ENCODE measurements at regions not wholly inside any gene's neighbourhood (a gene's known extent, or its start where the extent isn't known, plus 50 kb on each side); places are given as distances from the start of the nearest gene placed in this dataset.

DNA sequence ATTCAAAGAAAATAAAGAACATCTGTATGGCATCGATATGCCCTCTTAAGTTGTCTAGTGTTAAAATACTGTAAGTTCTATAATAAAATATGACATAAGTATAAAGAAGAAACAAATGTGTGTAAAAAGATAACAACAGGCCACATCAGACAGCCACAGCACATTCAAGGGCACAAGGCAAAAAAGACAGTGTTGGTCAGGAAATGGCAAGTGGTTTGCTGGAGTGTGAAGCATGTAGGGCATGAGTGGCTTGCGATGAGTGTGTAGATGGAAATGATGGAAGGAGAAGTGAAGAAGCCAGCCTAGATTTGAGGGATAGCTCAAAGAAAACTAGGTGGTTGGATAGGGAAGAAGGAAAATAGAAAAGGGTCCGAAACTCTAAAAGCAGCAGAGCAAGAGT lies 341.6 kb downstream of the CRPPA start:
- Histone ChIP-seq H3K27me3 (no peaks in the 10 kb centered on the region), H3K9me3 (no peaks in the 10 kb centered on the region), H3K4me3 (no peak overlapping the region), H3K4me1 (peaks cover 11% of the 10 kb centered on the region), H3K27ac (no peak overlapping the region), H3K36me3 (no peaks in the 10 kb centered on the region)
- TF ChIP-seq POLR2A (IDR thresholded peaks at IDR 0.05) (no peak), POLR2AphosphoS5 (IDR thresholded peaks at IDR 0.05; ENCODE audit: insufficient read depth in 1 of 2, low read depth in 1 of 2) (no peak)
- TF ChIP-seq, protein P1, sequence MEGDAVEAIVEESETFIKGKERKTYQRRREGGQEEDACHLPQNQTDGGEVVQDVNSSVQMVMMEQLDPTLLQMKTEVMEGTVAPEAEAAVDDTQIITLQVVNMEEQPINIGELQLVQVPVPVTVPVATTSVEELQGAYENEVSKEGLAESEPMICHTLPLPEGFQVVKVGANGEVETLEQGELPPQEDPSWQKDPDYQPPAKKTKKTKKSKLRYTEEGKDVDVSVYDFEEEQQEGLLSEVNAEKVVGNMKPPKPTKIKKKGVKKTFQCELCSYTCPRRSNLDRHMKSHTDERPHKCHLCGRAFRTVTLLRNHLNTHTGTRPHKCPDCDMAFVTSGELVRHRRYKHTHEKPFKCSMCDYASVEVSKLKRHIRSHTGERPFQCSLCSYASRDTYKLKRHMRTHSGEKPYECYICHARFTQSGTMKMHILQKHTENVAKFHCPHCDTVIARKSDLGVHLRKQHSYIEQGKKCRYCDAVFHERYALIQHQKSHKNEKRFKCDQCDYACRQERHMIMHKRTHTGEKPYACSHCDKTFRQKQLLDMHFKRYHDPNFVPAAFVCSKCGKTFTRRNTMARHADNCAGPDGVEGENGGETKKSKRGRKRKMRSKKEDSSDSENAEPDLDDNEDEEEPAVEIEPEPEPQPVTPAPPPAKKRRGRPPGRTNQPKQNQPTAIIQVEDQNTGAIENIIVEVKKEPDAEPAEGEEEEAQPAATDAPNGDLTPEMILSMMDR (IDR thresholded peaks at IDR 0.05), result no peak
- no peak for DNase-seq (ENCODE audit: extremely low spot score in 2 of 2)
- intact Hi-C loops (cut with DNase I), result loop anchor here (10.0 kb wide), 2 partner anchors 485 to 775 kb away; no protein-coding TSS in a partner anchor

DNA sequence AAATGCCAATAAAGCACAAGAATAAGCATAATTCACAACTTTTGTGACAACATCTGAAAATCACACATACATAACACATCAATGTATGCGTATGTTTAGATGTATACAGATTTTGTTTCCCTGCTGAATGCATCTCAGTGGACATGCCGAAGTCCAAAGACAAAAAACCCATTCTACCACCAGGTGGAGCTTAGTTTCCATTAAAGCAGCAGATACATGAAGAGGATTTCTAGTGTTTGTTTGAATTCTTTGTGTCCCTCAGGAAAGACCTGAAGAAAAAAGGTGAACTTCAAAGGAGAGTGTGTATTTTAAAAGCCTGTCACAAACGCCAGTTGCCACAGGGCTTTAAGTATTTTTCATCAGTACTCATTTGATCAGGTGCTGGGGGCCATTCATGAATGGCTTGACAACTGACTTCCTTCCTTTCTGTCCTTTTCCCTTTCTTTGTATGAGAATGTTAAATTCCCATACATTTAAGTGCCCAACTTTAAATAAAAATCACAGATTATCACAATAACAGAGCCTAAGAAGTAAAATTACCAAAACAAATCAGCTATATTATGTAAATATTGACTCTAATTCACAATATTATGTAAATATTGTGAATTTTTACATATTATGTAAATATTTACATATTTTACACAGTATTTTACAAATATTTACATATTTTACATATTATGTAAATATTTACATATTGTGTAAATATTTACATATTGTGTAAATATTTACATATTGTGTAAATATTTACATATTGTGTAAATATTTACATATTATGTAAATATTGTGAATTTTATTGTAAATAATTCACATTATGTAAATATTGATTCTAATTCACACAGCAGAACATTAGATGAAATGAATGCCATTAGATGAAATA lies 343.0 kb downstream of the CRPPA start:
- Histone ChIP-seq H3K4me1 (no peaks in the 10 kb centered on the region), H3K4me3 (no peak overlapping the region), H3K9me3 (no peaks in the 10 kb centered on the region), H3K27me3 (no peaks in the 10 kb centered on the region), H3K27ac (no peak overlapping the region), H3K36me3 (no peaks in the 10 kb centered on the region)
- DNase-seq (ENCODE audit: extremely low spot score in 2 of 2), result no peak
- intact Hi-C loops (cut with DNase I), result loop anchor here (10.0 kb wide), 2 partner anchors 486 to 774 kb away; no protein-coding TSS in a partner anchor
- TF ChIP-seq, protein P1 (IDR thresholded peaks at IDR 0.05), result peak; percentile 38 to 56 (median 45)
- TF ChIP-seq POLR2A (IDR thresholded peaks at IDR 0.05) (no peak), POLR2AphosphoS5 (IDR thresholded peaks at IDR 0.05; ENCODE audit: insufficient read depth in 1 of 2, low read depth in 1 of 2) (no peak)

DNA sequence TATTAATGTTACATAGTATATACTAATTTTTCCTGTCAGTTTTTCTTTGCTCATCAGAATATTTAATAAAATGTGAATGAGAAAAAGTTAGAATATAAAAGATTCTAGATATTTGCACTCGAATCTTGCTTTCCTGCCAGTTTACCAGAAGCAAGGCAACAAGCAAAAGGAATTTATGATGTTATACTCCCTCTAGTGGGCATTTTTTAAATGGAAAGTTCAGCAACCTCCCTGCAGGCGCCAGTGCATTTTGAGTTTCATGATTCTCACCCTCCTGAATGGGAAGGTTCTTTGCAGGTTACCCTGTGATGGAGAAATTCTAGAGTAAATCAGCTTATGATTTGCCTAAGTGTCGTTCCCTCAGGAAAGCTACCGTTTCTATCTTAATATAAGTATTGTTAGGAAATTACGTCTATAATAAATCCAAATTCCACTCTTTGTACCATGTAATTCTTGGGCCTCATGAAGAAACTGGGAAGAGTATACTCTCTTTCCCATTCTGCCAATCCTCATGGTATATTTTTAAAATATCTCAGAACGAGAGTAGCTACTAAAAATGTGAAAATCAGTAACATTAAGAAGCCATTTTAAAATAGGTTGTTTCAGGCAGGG lies 350.0 kb downstream of the CRPPA start:
- H3K27me3 ChIP-seq, result no peaks in the 10 kb centered on the region
- TF ChIP-seq, protein P1 (IDR thresholded peaks at IDR 0.05), result peak; percentile 64 to 78 (median 73)
- TF ChIP-seq POLR2AphosphoS5 (IDR thresholded peaks at IDR 0.05; ENCODE audit: insufficient read depth in 1 of 2, low read depth in 1 of 2) (no peak), POLR2A (IDR thresholded peaks at IDR 0.05) (no peak)
- intact Hi-C loops (cut with DNase I), result loop anchor here (10.0 kb wide), 2 partner anchors 493 to 767 kb away; no protein-coding TSS in a partner anchor
- no peak overlapping the region for H3K4me3 ChIP-seq
- no peaks in the 10 kb centered on the region for H3K9me3 ChIP-seq
- no peak overlapping the region for H3K27ac ChIP-seq
- H3K4me1 ChIP-seq, result peaks cover 17% of the 10 kb centered on the region
- no peak for DNase-seq (ENCODE audit: extremely low spot score in 2 of 2)
- no peaks in the 10 kb centered on the region for H3K36me3 ChIP-seq

DNA sequence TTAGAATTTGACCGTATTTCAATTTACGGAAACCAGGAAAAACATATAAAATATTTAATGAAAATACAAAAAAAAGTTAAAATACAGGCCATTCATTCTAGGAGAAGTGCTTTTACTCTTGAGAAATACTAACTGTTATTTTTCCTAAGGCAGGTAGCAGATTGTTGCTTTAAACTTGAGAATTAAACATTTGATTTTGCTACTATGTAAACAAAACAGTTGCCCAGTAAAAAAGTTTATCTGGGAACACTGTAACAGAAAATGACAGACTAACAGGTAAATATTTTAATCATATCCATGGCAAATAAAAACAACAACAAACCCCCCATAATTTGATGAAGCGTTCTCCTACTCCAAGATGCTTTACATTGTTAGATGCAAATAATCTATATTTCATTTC lies 350.5 kb downstream of the CRPPA start:
- H3K36me3 ChIP-seq, result no peaks in the 10 kb centered on the region
- no peaks in the 10 kb centered on the region for H3K9me3 ChIP-seq
- no peaks in the 10 kb centered on the region for H3K27me3 ChIP-seq
- H3K4me3 ChIP-seq, result no peak overlapping the region
- H3K27ac ChIP-seq, result no peak overlapping the region
- peaks cover 22% of the 10 kb centered on the region for H3K4me1 ChIP-seq
- TF ChIP-seq, protein P1 (IDR thresholded peaks at IDR 0.05), result no peak
- TF ChIP-seq POLR2A (IDR thresholded peaks at IDR 0.05) (no peak), POLR2AphosphoS5 (IDR thresholded peaks at IDR 0.05; ENCODE audit: insufficient read depth in 1 of 2, low read depth in 1 of 2) (no peak)
- intact Hi-C loops (cut with DNase I), result loop anchor here (10.0 kb wide), 2 partner anchors 494 to 766 kb away; no protein-coding TSS in a partner anchor
- no peak for DNase-seq (ENCODE audit: extremely low spot score in 2 of 2)

Data from vagina (tissue), 2 donors.